Keratinocyte (primary cell): ENCODE measurements at regions not wholly inside any gene's neighbourhood (a gene's known extent, or its start where the extent isn't known, plus 50 kb on each side); places are given as distances from the start of the nearest gene placed in this dataset.

Experiments used
- DNase-seq: peaks from one replicate; pipeline ENCODE4 v3.0.0-alpha.2; 2011; ENCODE audit warnings: low read depth, missing footprints, low spot score
- FAIRE-seq: peaks from 2 replicates; lab custom pipeline; 2011; peaks lifted over from hg19 to GRCh38; lab: Jason Lieb, UNC
- H2AFZ ChIP-seq: 2 replicates; pipeline ENCODE4 v1.6.0; 2012; ENCODE audit warnings: low read length, control low read depth, inconsistent platforms; ENCODE audit not compliant: control insufficient read depth
- H3K27ac ChIP-seq: 2 replicates; pipeline ENCODE4 v1.5.1; 2011; ENCODE audit warnings: low read length; ENCODE audit not compliant: control insufficient read depth, insufficient read depth
- H3K27me3 ChIP-seq: 3 replicates; pipeline ENCODE4 v1.6.0; 2011; ENCODE audit warnings: low read length; ENCODE audit not compliant: control insufficient read depth, insufficient read depth; ENCODE audit errors: extremely low read depth
- H3K36me3 ChIP-seq, 2 experiments: 2 replicates in 1 of 2; 3 replicates in 1 of 2; pipeline ENCODE4 v1.5.1; 2011; ENCODE audit warnings: low read length in 2 of 2, mild to moderate bottlenecking in 1 of 2; ENCODE audit not compliant: control insufficient read depth in 2 of 2, insufficient read depth in 2 of 2; ENCODE audit errors: extremely low read depth in 1 of 2
- H3K4me1 ChIP-seq: 3 replicates; pipeline ENCODE4 v1.5.1; 2011; ENCODE audit warnings: low read length; ENCODE audit not compliant: control insufficient read depth, insufficient read depth; ENCODE audit errors: extremely low read depth
- H3K4me2 ChIP-seq: 3 replicates; pipeline ENCODE4 v1.6.0; 2011; ENCODE audit warnings: low read depth, low read length; ENCODE audit not compliant: control insufficient read depth, insufficient read depth; ENCODE audit errors: extremely low read depth
- H3K4me3 ChIP-seq, 3 experiments: fragments of 200-600 bp in 1 of 3; sonication (generic) in 1 of 3; 2 replicates in 2 of 3; 3 replicates in 1 of 3; pipeline ENCODE4 v1.5.1; 2011 to 2016; ENCODE audit warnings: low read length in 3 of 3, mild to moderate bottlenecking in 3 of 3, control low read depth in 2 of 3, inconsistent platforms in 1 of 3, low read depth in 1 of 3, mixed read lengths in 1 of 3, mixed run types in 1 of 3, moderate library complexity in 1 of 3; ENCODE audit not compliant: control insufficient read depth in 2 of 3, insufficient read depth in 2 of 3; ENCODE audit errors: extremely low read depth in 1 of 3
- H3K79me2 ChIP-seq: 2 replicates; pipeline ENCODE4 v1.6.0; 2012; ENCODE audit warnings: low read length; ENCODE audit not compliant: control insufficient read depth, insufficient read depth
- H3K9ac ChIP-seq: 3 replicates; pipeline ENCODE4 v1.6.0; 2011; ENCODE audit warnings: low read length; ENCODE audit not compliant: control insufficient read depth, insufficient read depth; ENCODE audit errors: extremely low read depth
- H3K9me1 ChIP-seq: 3 replicates; pipeline ENCODE4 v1.6.0; 2011; ENCODE audit warnings: low read length; ENCODE audit not compliant: control insufficient read depth, insufficient read depth; ENCODE audit errors: extremely low read depth
- H3K9me3 ChIP-seq: 2 replicates; pipeline ENCODE4 v1.5.1; 2012; ENCODE audit warnings: low read depth, low read length; ENCODE audit not compliant: control insufficient read depth
- H4K20me1 ChIP-seq: 3 replicates; pipeline ENCODE4 v1.6.0; 2011; ENCODE audit warnings: low read length; ENCODE audit not compliant: control insufficient read depth, insufficient read depth; ENCODE audit errors: extremely low read depth
- EZH2 ChIP-seq: IDR thresholded peaks from one replicate; pipeline ENCODE4 v1.6.1; 2012; ENCODE audit warnings: inconsistent platforms, mild to moderate bottlenecking, low read length, moderate library complexity
- dilution Hi-C: fragments of 300-500 bp; cut with MboI; formaldehyde crosslinking; loops from one replicate; pipeline ENCODE4 v1.7.0; 2020; ENCODE audit warnings: low sequenced_read_pairs; ENCODE audit not compliant: extremely low pct_ligation_motif_present
- TF ChIP-seq, protein P1 (sequence below), 3 experiments: IDR thresholded peaks in 1 of 3; conservative IDR thresholded peaks in 1 of 3; optimal IDR thresholded peaks in 1 of 3; 2 replicates in 2 of 3; 3 replicates in 1 of 3; pipeline versions ENCODE3 to v1.5.1; 2011; ENCODE audit warnings: low read length in 3 of 3, mild to moderate bottlenecking in 3 of 3, moderate library complexity in 2 of 3, control low read depth in 1 of 3, inconsistent platforms in 1 of 3; ENCODE audit not compliant: insufficient read depth in 2 of 3; ENCODE audit errors: extremely low read depth in 1 of 3

DNA sequence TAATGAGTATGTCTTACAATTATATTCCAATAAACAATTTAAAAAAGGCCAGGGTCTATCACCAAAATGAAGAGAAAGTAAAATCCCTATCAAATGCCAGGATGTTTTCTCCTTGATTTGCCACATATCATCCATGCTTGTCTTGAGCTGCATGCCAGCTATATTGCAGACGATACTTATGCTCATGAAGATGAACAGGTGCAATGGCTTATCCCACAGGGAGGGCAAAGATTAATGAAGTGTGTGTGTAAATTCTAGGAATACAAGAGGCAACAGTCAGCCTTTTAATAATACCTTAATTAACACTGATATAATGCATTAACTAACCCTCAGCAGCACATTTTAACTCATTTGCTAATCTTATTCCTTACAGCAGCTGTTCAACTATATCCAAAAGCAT is 850.5 kb downstream of the KCNA4 start:
- Histone ChIP-seq H3K27ac (no peak overlapping the region), H3K9me1 (no peaks in the 10 kb centered on the region), H3K9ac (no peak overlapping the region), H3K4me1 (no peaks in the 10 kb centered on the region), H3K36me3 (no peaks in the 10 kb centered on the region), H3K79me2 (no peaks in the 10 kb centered on the region), H3K4me2 (no peak overlapping the region), H2AFZ (no peak overlapping the region), H3K27me3 (no peaks in the 10 kb centered on the region), H3K9me3 (no peaks in the 10 kb centered on the region), H4K20me1 (no peaks in the 10 kb centered on the region), H3K4me3 (no peak overlapping the region)
- DNase-seq: no peak
- dilution Hi-C loops: no loop called here
- no peak for TF ChIP-seq EZH2
- TF ChIP-seq, protein P1, sequence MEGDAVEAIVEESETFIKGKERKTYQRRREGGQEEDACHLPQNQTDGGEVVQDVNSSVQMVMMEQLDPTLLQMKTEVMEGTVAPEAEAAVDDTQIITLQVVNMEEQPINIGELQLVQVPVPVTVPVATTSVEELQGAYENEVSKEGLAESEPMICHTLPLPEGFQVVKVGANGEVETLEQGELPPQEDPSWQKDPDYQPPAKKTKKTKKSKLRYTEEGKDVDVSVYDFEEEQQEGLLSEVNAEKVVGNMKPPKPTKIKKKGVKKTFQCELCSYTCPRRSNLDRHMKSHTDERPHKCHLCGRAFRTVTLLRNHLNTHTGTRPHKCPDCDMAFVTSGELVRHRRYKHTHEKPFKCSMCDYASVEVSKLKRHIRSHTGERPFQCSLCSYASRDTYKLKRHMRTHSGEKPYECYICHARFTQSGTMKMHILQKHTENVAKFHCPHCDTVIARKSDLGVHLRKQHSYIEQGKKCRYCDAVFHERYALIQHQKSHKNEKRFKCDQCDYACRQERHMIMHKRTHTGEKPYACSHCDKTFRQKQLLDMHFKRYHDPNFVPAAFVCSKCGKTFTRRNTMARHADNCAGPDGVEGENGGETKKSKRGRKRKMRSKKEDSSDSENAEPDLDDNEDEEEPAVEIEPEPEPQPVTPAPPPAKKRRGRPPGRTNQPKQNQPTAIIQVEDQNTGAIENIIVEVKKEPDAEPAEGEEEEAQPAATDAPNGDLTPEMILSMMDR (optimal IDR thresholded peaks at IDR 0.05 in 1 of 3, IDR thresholded peaks at IDR 0.05 in 1 of 3, conservative IDR thresholded peaks at IDR 0.05 in 1 of 3; ENCODE audit: extremely low read depth in 1 of 3, insufficient read depth in 2 of 3, low read length in 3 of 3): no peak
- FAIRE-seq: no peak

DNA sequence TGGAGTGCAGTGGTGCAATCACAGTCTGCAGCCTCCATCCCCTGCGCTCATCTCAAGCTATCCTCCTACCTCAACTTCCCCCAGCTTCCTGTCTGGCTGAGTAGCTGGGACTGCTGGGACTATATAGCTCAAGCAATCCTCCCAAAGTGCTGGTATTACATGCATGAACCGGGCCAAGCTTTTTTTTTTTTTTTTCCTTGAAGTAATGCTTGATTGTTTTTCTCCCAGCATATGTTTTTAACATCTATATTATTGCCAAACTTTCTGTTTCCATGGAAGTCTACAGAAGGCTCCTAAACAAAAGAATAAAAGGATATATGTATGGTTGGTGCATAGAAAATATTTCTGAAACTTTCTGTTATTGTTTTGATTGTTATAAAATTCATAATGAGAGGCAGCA is 853.6 kb downstream of the KCNA4 start:
- Histone ChIP-seq H3K79me2 (no peaks in the 10 kb centered on the region), H3K27ac (no peak overlapping the region), H3K4me3 (no peak overlapping the region), H3K27me3 (no peaks in the 10 kb centered on the region), H3K9me1 (no peaks in the 10 kb centered on the region), H3K9me3 (no peaks in the 10 kb centered on the region), H3K9ac (no peak overlapping the region), H4K20me1 (no peaks in the 10 kb centered on the region), H2AFZ (no peak overlapping the region), H3K36me3 (no peaks in the 10 kb centered on the region), H3K4me1 (no peaks in the 10 kb centered on the region), H3K4me2 (no peak overlapping the region)
- DNase-seq (no peak), FAIRE-seq (no peak)
- dilution Hi-C loops: no loop called here
- TF ChIP-seq, protein P1 (optimal IDR thresholded peaks at IDR 0.05 in 1 of 3, IDR thresholded peaks at IDR 0.05 in 1 of 3, conservative IDR thresholded peaks at IDR 0.05 in 1 of 3; ENCODE audit: extremely low read depth in 1 of 3, insufficient read depth in 2 of 3, low read length in 3 of 3): no peak
- no peak for TF ChIP-seq EZH2
